NCI-H2029 (cell line): ENCODE measurements at regions not wholly inside any gene's neighbourhood (a gene's known extent, or its start where the extent isn't known, plus 50 kb on each side); places are given as distances from the start of the nearest gene placed in this dataset.

Experiments
- DNase-seq: peaks from one replicate; lab custom pipeline; 2025; lab: John Stamatoyannopoulos, UW

GRCh38 chr6:87908978-87909811 lies 138.4 kb upstream of the SPACA1 start:
- DNase-seq, result no peak

- no peak for DNase-seq
Measured at GRCh38 chr6:87907521-87907920, 140.1 kb upstream of the SPACA1 start.

- DNase-seq, result no peak
Measured at GRCh38 chr6:87905101-87905641, 142.5 kb upstream of the SPACA1 start.

DNA sequence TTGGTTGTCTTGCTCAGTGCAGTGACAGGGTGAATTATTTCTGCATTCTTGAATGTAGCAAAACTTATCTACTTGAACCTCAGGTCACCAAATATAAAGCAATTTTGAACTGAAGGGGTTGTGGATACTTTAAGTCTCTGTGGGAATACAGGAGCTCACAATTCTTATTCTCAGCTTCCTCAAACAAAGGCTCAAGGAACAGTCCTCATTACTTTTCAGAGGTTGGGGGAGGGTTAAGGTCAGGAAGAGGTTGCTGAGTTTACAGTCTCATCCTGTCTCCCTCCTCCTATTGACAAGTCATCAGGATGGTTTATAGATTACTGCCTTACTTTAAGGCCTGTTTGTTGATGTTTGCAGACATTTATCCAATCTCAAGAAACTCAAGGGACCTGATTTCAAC lies 143.6 kb upstream of the SPACA1 start:
- no peak for DNase-seq

- DNase-seq, result no peak
Measured at GRCh38 chr6:87903323-87903722, 144.3 kb upstream of the SPACA1 start.

DNA sequence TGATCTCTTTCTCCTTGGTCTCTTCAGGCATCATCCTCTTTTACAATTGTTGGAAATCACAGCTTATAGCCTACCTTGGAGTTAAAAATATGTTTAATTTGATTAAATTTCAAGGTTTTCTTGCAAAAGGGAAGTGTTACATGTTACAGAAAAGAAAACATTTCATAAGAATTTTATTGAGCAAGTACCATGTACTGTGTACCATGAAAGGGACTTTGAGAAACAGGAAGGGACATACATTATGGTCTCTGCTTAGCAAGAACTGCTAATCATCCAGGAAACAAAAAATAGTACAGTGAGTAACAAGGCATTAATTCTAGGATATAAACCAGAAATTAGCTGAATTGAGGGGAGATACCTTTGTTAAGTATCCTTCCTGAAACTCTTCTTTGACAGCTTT lies 145.3 kb upstream of the SPACA1 start:
- DNase-seq, result no peak

DNA sequence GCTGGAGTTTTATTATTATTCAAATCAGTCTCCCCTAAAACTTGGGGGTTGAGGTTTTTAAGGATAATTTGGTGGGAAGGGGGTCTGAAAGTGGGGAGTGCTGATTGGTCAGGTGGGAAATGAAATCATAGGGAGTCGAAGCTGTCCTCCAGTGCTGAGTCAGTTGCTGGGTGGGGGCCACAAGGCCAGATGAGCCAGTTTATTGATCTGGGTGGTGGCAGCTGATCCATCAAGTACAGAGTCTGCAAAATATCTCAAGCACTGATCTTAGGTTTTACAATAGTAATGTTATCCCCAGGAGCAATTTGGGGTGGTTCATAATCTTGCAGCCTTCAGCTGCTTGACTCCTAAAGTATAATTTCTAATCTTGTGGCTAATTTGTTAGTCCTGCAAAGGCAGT lies 146.0 kb upstream of the SPACA1 start:
- no peak for DNase-seq

DNA sequence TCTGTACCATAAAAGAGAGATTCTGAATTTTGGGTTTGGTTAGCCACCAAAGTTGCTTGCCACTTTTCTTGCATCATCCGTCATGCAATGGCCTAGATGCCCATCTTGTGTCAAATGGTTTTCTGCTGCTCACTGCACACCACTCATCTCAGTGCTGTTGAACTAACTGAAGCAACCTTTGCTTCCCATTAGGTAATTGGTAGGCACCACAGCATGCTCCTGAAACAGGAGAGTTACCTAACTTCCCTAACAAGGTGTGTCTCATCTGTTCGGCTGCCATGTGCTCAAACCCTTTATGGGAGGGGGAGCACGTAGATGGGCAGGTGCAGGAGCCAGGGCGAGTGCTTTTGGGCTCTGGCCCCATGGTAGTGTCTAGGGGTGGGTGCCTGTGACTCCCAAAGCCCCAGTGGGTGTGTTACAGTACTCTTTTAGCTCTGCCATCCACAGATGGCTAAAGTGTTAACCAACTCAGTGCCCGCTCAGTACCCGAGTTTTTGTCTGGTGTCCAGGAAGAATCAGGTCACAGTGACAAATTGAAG lies 147.4 kb upstream of the SPACA1 start:
- DNase-seq, result no peak

DNA sequence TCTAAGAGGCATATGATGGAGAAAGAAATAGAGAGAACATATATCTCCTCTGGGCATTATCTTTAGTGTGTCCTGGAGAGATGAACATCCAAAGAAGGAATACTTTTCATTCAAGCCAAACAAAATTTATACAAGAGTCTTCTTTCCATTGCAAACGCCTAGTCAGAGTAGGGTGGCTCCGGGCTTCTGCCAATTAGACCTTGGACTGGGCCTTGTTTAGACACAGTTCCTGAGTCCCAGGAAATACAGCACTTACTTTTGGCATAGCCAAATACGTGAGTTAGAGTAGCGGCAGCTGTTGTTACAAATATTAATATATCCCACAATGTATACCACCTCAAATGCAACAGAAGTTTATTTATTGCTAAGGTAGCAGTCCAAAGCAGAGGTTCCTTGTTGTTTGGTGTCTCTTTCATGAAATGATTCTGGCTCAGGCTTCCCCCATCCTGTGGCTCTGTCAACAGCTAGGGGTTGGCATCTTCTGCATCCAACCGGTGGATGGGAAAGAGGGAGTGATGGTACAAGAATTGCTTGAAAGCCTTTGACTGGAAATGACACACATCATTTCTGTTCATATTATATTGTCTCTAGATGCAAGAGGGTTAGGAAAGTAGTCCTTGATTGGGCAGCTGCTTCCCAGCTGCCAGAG lies 148.0 kb upstream of the SPACA1 start:
- no peak for DNase-seq

DNA sequence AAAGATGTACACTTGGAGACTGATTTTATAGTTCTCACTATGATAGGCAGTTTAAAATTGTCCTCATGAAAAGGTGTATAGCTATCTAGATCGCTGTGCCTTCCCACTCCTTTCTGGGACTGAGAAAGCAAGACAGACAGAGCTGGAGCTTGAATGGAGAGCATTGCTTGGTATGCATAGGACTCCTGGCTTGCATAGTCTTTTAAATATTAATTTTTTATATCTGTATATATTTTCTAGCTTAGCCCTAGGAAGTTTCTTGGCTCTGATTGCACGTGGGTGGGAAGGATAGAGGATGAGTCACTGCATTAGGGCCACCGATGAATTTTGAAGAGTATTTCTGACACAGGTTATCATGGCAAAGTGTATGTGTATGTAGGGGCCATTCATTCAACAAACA lies 150.0 kb upstream of the SPACA1 start:
- no peak for DNase-seq

DNA sequence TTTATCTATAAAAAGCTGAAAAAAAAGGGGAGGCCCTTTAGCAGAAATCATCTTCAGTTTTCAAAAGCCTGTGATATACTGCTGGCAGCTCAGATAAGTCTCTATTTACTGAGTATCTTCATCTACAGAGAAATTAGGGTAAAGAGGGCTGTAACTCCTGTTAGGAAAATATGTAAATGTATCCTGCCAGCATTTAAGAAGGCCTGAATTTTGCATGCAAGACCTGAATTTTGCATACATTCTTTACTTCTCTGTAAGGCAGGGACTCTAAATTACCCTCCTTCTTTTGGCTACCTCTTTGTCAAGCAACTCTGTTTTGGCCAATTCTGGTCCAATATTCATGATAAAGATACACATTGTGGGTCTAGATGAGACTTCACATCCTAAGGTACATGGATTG lies 150.6 kb upstream of the SPACA1 start:
- DNase-seq, result no peak

DNA sequence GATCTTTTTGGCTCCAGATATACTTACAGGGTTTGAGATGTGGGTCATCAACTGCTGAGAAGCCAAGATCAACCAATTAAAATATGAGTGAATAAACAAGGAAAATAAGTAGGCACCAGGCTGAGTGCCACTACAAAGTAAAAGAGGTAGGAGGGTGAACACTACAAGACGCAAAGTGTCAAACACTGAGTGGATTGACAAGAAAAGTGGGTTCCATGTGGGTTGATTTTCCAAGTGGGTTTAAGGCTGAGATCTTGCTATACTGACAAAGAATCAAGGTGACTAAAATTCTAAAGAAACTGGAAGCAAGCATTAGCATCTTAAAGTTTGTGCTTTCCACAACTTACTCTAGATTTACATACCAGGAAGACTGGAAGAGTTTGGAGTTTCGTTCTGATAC lies 160.4 kb upstream of the SPACA1 start:
- no peak for DNase-seq

GRCh38 chr6:87884203-87884602 lies 163.4 kb upstream of the SPACA1 start:
- DNase-seq, result no peak

DNA sequence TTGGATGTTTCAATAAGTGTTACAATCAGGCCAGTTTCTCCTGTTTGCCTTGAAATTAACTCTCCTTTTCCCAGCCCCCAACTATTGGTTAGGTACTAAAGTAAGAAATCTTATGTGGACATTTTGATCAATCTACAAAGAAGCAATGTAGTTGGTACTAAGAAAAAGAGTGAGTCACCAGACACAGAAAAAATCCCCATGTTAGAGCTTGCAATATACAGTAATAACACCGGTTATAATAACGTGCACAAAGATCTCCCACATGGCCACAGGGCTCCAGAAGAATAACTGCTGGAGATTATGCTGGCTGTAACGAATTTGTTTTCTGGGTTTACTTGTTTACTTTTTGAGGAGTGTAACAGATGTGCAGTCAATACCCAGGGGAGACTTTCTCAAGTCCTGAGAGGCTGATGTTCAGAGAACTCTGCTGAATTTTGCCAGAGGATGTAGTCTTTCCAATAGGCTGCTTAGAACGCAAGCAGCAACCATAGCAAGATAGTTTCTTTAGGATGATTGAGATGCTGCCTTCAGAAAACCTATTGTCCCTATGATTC lies 166.2 kb upstream of the SPACA1 start:
- no peak for DNase-seq

- no peak for DNase-seq
Measured at GRCh38 chr6:87879132-87879861, 168.3 kb upstream of the SPACA1 start.

DNA sequence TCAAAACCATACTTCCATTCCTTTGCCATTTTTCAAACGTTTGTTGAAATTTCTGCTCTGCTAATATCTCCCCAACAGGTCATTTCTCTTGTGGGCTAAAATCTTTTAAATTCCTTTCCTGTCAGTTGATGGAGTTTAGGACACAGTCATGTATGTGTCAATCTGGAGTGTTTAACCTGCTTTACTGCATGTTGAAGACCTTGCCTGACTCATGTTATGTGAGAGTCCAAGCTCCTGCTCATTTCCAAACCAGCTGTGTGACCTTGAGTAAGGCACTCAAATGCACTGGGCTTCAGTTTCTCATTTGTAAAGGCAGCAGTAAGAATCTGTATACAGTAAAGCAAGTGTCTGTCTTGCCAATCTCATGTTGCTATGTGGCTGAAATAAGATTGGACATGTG lies 171.9 kb upstream of the SPACA1 start:
- DNase-seq, result no peak

DNA sequence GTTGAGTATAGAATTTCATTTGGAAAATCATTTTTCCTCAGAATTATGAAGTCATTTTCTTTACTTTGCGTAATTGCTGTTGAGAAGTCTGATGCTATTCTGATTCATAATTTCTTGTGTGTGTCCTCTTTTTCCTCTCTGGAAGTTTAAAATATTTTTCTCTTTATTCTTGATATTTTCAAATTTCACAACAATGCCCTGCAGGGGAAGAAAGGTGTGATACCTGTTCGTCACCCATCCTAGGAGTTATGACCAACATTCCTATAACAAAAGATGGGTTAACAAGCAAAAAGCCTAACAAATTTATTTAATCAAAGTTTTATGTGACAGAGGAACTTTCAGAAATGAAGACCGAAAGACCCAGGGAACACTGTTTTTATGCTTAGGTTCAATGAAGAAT lies 171.5 kb upstream of the AKIRIN2 start:
- DNase-seq, result no peak

GRCh38 chr6:87870556-87870955 lies 168.5 kb upstream of the AKIRIN2 start:
- no peak for DNase-seq

DNA sequence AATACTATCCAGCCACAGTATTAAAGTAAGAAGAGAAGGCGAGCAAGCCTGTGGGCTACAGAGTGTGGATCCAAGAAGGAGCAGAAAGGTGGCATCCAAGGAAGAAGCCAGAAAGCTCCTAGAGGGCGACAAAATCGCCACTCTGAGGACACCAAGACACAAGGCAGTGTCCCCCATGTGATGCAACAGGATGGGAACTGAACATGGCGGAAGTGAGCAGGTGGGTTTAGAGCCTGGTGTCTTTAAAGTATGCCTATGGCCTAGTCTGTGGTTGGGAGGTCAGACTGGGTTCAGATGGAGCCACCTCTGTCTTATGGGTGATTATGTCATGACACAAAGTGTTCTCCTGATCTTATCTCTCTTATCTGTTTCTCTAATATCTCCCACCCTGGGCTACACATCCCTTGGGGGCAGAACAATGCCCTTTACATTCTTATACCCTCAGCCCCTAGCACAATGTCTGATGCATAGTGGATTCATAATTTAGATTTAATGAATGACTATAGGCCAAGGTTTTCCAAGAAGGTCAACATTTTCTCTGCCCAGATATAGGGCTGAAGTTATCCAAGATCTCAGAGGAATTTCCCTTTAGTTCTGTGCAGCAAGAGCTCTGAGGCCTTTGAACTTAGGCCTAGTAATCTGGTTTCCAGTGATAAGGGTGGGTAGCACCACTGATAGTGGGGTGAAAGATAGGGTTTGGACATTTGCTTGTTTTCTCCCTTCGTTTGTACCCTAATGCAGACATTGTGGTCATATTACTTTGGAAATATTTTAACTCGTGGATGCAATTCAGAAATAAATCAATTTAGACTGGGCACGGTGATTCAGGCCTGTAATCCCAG lies 167.3 kb upstream of the AKIRIN2 start:
- DNase-seq, result no peak

DNA sequence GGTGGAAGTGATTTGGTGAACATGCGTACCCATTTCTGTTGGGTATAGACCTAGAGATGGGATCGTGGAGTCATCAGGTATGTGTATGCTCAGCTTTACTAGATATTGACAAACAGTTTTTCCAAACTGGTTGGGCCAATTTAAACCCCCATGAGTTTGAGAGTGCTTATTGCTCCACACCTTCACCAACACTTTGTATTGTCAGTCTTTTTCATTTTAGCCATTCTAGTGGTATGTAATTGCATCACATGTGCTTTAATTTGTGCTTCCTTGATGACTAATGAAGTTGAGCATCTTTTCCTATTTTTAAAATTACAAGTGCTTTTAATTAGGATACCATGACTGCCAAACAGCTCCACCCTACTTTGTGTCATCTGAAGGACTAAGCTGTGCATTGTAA lies 158.9 kb upstream of the AKIRIN2 start:
- DNase-seq, result no peak

GRCh38 chr6:87858440-87858839 lies 156.4 kb upstream of the AKIRIN2 start:
- DNase-seq, result no peak
